GM23338 (cell line): ENCODE measurements at regions not wholly inside any gene's neighbourhood (a gene's known extent, or its start where the extent isn't known, plus 50 kb on each side); places are given as distances from the start of the nearest gene placed in this dataset.

Experiments used
- CTCF ChIP-seq, 2 experiments: fragments of 200-600 bp in 1 of 2; sonication (generic) in 1 of 2; conservative IDR thresholded peaks; 2 replicates each; pipeline versions ENCODE4 v1.5.1 to v1.6.1; 2016 to 2017; ENCODE audit warnings: antibody characterized with exemption in 2 of 2, low read depth in 2 of 2, mild to moderate bottlenecking in 2 of 2, moderate library complexity in 1 of 2
- EZH2 ChIP-seq: fragments of 200-600 bp; sonication (generic); IDR thresholded peaks from one replicate; pipeline ENCODE4 v1.8.0; 2017; ENCODE audit warnings: antibody characterized with exemption, mild to moderate bottlenecking, low read depth; ENCODE audit not compliant: unreplicated experiment
- EZH2phosphoT487 ChIP-seq: fragments of 200-600 bp; sonication (generic); IDR thresholded peaks from one replicate; pipeline ENCODE4 v1.8.1; 2018; ENCODE audit warnings: antibody characterized with exemption; ENCODE audit not compliant: unreplicated experiment
- JUNB ChIP-seq: IDR thresholded peaks from one replicate; pipeline ENCODE4 v1.6.1; 2016; ENCODE audit warnings: antibody characterized with exemption; ENCODE audit not compliant: unreplicated experiment
- POLR2AphosphoS5 ChIP-seq: IDR thresholded peaks from 2 replicates; pipeline ENCODE4 v1.6.1; 2016; ENCODE audit warnings: antibody characterized with exemption, low read depth
- ZNF114 ChIP-seq: fragments of 250-450 bp; sonication (Bioruptor Pico); IDR thresholded peaks from 2 replicates; pipeline ENCODE4 v1.5.0; 2020; ENCODE audit warnings: mild to moderate bottlenecking, moderate library complexity

- TF ChIP-seq EZH2, result no peak
- TF ChIP-seq JUNB, result no peak
- no peak for TF ChIP-seq CTCF (conservative IDR thresholded peaks at IDR 0.05; ENCODE audit: low read depth in 2 of 2)
- TF ChIP-seq POLR2AphosphoS5, result no peak
- TF ChIP-seq EZH2phosphoT487, result no peak
- TF ChIP-seq ZNF114 (CRISPR knock-in tag), result no peak
Measured at GRCh38 chr10:10532826-10533225, 484.8 kb upstream of the CELF2 start.
